ENCODE measurements at regions not wholly inside any gene's neighbourhood (a gene's known extent, or its start where the extent isn't known, plus 50 kb on each side); places are given as distances from the start of the nearest gene placed in this dataset.

DNA sequence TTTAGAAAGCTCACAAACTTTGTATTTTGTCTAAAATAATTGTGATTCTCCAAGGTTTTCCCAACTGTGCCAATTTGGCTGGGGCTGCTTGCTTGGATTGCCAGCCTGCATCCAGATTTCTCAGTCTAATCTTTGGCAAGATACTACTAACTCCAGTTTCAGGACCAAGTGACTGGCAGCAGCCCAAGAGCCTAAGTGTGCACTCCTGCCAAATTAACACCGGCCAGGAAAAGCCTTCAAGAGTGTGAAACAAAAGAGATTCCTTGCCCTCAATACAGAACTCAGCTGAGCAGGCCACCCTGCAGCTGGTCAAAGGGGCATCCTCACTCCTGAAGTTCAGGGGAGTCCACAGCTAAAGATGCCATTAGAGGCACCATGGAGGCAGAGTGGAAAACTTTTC lies 589.0 kb upstream of the ACVR2A start:
- ChIA-PET CTCF (no interaction called here), POLR2A (no interaction called here)
- DNase-seq (ENCODE audit: low read depth, low spot score) = no peak
- TF ChIP-seq, protein P1, sequence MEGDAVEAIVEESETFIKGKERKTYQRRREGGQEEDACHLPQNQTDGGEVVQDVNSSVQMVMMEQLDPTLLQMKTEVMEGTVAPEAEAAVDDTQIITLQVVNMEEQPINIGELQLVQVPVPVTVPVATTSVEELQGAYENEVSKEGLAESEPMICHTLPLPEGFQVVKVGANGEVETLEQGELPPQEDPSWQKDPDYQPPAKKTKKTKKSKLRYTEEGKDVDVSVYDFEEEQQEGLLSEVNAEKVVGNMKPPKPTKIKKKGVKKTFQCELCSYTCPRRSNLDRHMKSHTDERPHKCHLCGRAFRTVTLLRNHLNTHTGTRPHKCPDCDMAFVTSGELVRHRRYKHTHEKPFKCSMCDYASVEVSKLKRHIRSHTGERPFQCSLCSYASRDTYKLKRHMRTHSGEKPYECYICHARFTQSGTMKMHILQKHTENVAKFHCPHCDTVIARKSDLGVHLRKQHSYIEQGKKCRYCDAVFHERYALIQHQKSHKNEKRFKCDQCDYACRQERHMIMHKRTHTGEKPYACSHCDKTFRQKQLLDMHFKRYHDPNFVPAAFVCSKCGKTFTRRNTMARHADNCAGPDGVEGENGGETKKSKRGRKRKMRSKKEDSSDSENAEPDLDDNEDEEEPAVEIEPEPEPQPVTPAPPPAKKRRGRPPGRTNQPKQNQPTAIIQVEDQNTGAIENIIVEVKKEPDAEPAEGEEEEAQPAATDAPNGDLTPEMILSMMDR (IDR thresholded peaks at IDR 0.05) = no peak
- TF ChIP-seq TCF7L2 (IDR thresholded peaks at IDR 0.05; ENCODE audit: low read depth, low read length) = no peak
- TF ChIP-seq REST (IDR thresholded peaks at IDR 0.05; ENCODE audit: insufficient read depth in 1 of 2, low read depth in 2 of 2, low read length in 1 of 2) = no peak
- TF ChIP-seq POLR2AphosphoS5 (IDR thresholded peaks at IDR 0.05; ENCODE audit: low read depth, low read length) = no peak
- TF ChIP-seq SIN3A (IDR thresholded peaks at IDR 0.05; ENCODE audit: borderline replicate concordance, insufficient read depth, low read depth, low read length) = no peak
- no peaks in the 10 kb centered on the region; the same call in 1 of the 2 replicates for H3K36me3 ChIP-seq (ENCODE audit: control insufficient read depth, insufficient read depth, low read length)
- no peak overlapping the region for H3K27ac ChIP-seq (ENCODE audit: low read length)
- H3K27me3 ChIP-seq (ENCODE audit: control insufficient read depth, insufficient read depth, low read length) = no peaks in the 10 kb centered on the region
- no peak for ATAC-seq
- intact Hi-C loops (cut with micrococcal nuclease; ENCODE audit: unreplicated experiment) = no loop called here
- in situ Hi-C loops (cut with HindIII; ENCODE audit: low pct_unique_long_range_greater_than_20kb, low sequenced_read_pairs) = no loop called here
- no peaks in the 10 kb centered on the region; the same call in 1 of the 2 replicates for H3K9me3 ChIP-seq (ENCODE audit: control insufficient read depth, insufficient read depth, low read depth, low read length)
- no peaks in the 10 kb centered on the region for H3K4me1 ChIP-seq (ENCODE audit: control insufficient read depth, insufficient read depth, low read length)
- BruUV-seq (replicated peaks) = no TSS peak
- H3K4me3 ChIP-seq (ENCODE audit: low read depth in 2 of 2, low read length in 2 of 2) = no peak overlapping the region

DNA sequence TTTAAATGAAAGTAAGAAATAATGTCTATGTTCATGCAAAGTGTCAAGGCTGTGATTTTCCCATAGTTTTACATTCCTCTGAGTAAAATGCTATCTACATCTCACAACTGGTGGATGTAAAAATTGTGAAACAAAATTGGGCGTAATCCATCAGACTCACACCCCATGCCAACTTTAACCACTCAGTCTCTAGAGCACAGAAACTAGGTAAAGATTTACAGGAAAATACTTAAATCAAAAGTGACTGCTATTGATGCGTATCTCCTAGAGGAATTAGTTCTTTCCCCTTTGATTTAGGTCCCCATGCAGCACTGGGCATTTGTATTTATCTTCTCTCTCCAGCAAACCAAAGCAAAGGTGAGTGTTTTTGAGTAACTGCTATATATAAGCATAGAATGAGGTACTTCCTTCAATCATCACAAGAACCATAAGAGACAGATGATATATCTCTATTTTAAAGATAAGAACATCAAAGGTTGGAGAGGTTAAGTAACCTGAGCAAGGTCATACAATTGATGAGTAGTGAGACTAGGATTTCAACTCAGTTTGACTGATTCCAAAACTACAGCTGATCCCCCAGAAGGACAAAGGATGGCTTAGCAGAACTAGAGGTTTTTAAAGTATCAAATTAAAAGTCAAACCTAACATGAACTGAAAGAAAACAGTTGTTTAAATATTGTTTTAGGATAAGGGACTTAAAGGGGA lies 594.0 kb upstream of the ACVR2A start:
- no peaks in the 10 kb centered on the region; the same call in 1 of the 2 replicates for H3K9me3 ChIP-seq (ENCODE audit: control insufficient read depth, insufficient read depth, low read depth, low read length)
- no peak overlapping the region for H3K27ac ChIP-seq (ENCODE audit: low read length)
- no peaks in the 10 kb centered on the region for H3K36me3 ChIP-seq (ENCODE audit: control insufficient read depth, insufficient read depth, low read length)
- ATAC-seq (no peak), DNase-seq (ENCODE audit: low read depth, low spot score) (no peak)
- no TSS peak for BruUV-seq (replicated peaks)
- TF ChIP-seq TCF7L2 (IDR thresholded peaks at IDR 0.05; ENCODE audit: low read depth, low read length) (no peak), REST (IDR thresholded peaks at IDR 0.05; ENCODE audit: insufficient read depth in 1 of 2, low read depth in 2 of 2, low read length in 1 of 2) (no peak), POLR2AphosphoS5 (IDR thresholded peaks at IDR 0.05; ENCODE audit: low read depth, low read length) (no peak), SIN3A (IDR thresholded peaks at IDR 0.05; ENCODE audit: borderline replicate concordance, insufficient read depth, low read depth, low read length) (no peak)
- TF ChIP-seq, protein P1 (IDR thresholded peaks at IDR 0.05) = no peak
- no peaks in the 10 kb centered on the region for H3K4me1 ChIP-seq (ENCODE audit: control insufficient read depth, insufficient read depth, low read length)
- no peak overlapping the region for H3K4me3 ChIP-seq (ENCODE audit: low read depth in 2 of 2, low read length in 2 of 2)
- intact Hi-C loops (cut with micrococcal nuclease; ENCODE audit: unreplicated experiment) = no loop called here
- ChIA-PET POLR2A (no interaction called here), CTCF (no interaction called here)
- H3K27me3 ChIP-seq (ENCODE audit: control insufficient read depth, insufficient read depth, low read length) = no peaks in the 10 kb centered on the region
- in situ Hi-C loops (cut with HindIII; ENCODE audit: low pct_unique_long_range_greater_than_20kb, low sequenced_read_pairs) = no loop called here
